Activated naive CD4-positive, alpha-beta T cell treated with anti-CD3 and anti-CD28 coated beads, Interleukin-2, amount 10 ng/mL, durations not matched to agents 7 days and 5 days (primary cell): ENCODE measurements at regions not wholly inside any gene's neighbourhood (a gene's known extent, or its start where the extent isn't known, plus 50 kb on each side); places are given as distances from the start of the nearest gene placed in this dataset.

Experiments
- CTCF ChIA-PET: fragments of 350-600 bp; sonication (Branson Sonifier 250); formaldehyde crosslinking; loops from one replicate; lab custom pipeline; 2021; ENCODE audit warnings: antibody characterized with exemption; lab: Charles Lee
- DNase-seq: peaks from one replicate; pipeline ENCODE4 v3.0.0-alpha.2; 2020
- H3K27ac Mint-ChIP-seq: one replicate; pipeline ENCODE4 v1.8.0; 2021; ENCODE audit warnings: mild to moderate bottlenecking, moderate library complexity, mixed read lengths
- H3K27me3 Mint-ChIP-seq: one replicate; pipeline ENCODE4 v1.8.0; 2021; ENCODE audit warnings: mild to moderate bottlenecking, mixed read lengths
- H3K36me3 Mint-ChIP-seq: one replicate; pipeline ENCODE4 v1.8.0; 2021; ENCODE audit warnings: mixed read lengths
- H3K4me1 Mint-ChIP-seq: one replicate; pipeline ENCODE4 v1.8.0; 2021; ENCODE audit warnings: mixed read lengths
- H3K4me3 Mint-ChIP-seq: one replicate; pipeline ENCODE4 v1.8.0; 2021; ENCODE audit warnings: mild to moderate bottlenecking, moderate library complexity, mixed read lengths
- H3K9me3 Mint-ChIP-seq: one replicate; pipeline ENCODE4 v1.8.0; 2021; ENCODE audit warnings: mixed read lengths

DNA sequence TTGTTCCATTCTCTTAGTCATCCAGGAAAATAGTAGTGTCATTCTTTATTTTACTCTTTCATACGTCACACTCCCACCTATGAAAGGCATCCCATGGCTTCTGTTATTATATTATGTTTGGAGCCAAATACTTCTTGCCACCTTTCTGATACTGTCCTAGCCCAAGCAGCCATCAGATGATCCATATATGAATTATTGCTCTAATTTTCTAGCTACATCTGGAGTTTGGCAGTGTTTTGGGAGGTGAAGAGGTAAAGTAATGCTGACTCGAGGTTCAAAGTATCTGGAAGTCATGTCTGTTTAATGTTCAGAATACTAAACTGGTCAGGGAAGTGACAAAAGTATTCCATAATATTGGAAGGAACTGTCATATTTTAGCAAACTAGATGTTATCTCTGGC lies 362.5 kb downstream of the GPR37 start:
- Mint-ChIP-seq H3K27ac (no peak overlapping the region), H3K36me3 (no peaks in the 10 kb centered on the region), H3K4me1 (no peaks in the 10 kb centered on the region), H3K27me3 (no peaks in the 10 kb centered on the region), H3K9me3 (no peaks in the 10 kb centered on the region), H3K4me3 (no peak overlapping the region)
- no peak for DNase-seq
- CTCF ChIA-PET, result no interaction called here

DNA sequence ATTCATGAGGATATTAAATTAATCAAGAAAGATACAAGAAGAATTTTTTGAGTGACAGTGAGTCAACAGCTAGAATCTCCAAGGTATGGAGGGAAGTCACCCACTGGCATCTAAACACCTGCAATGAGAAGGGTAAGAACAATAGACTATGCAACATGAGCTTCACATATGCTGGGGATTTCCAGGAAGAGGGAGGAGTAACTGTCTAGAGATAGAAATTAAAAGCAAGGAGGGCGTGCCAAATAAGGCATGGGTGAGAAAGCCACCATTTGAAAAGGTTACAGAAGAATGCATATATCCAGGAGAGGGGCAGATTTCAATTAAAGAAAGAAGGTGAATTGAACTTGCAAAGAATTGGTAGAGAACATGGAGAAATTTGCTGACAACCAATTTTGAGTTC lies 365.7 kb downstream of the GPR37 start:
- CTCF ChIA-PET, result no interaction called here
- H3K36me3 Mint-ChIP-seq, result no peaks in the 10 kb centered on the region

DNA sequence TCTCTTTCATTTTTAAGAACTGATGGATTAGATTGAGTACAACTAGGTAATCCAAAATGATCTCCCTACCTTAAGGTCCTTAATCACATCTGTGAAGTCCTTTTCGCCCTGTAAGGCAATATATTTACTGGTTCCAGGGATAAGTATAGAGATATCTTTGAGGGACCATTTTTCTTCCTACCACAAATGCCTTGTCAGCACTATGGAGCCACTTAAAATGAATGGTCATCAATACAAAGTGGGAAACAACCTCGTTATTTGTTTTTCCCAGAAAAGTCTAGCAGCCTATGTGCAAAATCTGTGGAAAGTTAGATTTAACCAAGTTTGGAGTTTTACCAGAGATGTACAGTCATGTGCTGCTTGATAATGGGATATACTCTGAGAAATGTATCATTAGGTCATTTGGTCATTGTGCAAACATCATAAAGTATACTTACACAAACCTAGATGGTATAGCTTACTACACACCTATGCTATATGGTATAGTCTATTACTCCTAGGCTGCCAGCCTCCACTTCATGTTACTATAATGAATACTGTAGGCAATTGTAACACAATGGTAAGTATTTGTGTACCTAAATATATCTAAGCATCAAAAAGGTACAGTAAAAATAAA lies 366.2 kb upstream of the TMEM229A start:
- CTCF ChIA-PET, result no interaction called here
- no peak overlapping the region for H3K4me3 Mint-ChIP-seq
- no peak for DNase-seq
- no peaks in the 10 kb centered on the region for H3K4me1 Mint-ChIP-seq
- no peaks in the 10 kb centered on the region for H3K27me3 Mint-ChIP-seq
- no peaks in the 10 kb centered on the region for H3K36me3 Mint-ChIP-seq
- peaks cover 5% of the 10 kb centered on the region for H3K9me3 Mint-ChIP-seq
- H3K27ac Mint-ChIP-seq, result no peak overlapping the region

More for the DNA sequence above, 365.7 kb downstream of the GPR37 start:
- H3K27me3 Mint-ChIP-seq, result no peaks in the 10 kb centered on the region
- no peak for DNase-seq
- no peaks in the 10 kb centered on the region for H3K4me1 Mint-ChIP-seq
- H3K27ac Mint-ChIP-seq, result no peak overlapping the region
- no peak overlapping the region for H3K4me3 Mint-ChIP-seq
- H3K9me3 Mint-ChIP-seq, result peaks cover 5% of the 10 kb centered on the region

DNA sequence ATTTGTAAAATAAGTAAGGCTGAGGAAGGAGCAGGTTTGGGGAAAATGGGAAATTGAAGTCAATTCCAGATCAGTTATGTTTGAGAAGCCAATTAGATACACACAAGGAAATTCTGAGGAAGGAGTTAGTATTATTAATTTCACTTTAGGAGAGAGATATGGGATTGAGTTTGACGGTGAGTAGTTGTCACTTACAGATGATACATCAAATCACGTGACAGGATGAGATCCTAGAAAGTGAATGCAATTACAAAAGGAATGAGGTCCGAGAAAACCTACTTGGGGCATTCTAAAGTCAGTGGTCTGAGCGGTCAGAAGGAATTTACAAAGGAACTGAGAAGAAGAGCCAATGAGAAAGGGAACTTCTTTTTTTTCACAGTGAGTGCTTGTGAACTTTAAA lies 364.3 kb upstream of the TMEM229A start:
- Mint-ChIP-seq H3K4me3 (no peak overlapping the region), H3K27ac (no peak overlapping the region), H3K9me3 (peaks cover 5% of the 10 kb centered on the region), H3K4me1 (no peaks in the 10 kb centered on the region), H3K27me3 (no peaks in the 10 kb centered on the region), H3K36me3 (no peaks in the 10 kb centered on the region)
- no peak for DNase-seq
- CTCF ChIA-PET, result no interaction called here

DNA sequence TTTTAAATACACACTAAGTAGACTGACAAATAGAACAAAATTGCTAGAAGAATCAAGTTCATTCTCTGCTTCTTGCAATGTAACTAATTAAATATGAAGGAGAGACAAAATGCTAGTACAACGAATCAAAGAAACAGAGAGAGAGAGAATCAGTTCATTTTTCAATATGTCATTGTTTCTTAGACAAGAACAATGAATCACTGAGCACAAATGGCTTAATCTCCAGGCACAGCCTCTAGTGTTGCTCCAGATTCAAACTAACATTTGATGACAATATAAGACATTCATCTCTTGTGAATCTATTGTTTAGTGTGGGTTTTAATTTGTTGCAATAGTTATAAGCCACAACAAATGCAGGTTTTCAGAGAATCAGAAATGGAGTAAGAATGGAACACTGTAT lies 357.4 kb upstream of the TMEM229A start:
- Mint-ChIP-seq H3K27me3 (no peaks in the 10 kb centered on the region), H3K27ac (no peak overlapping the region), H3K36me3 (no peaks in the 10 kb centered on the region), H3K4me3 (no peak overlapping the region), H3K9me3 (no peaks in the 10 kb centered on the region), H3K4me1 (no peaks in the 10 kb centered on the region)
- DNase-seq, result no peak
- CTCF ChIA-PET, result no interaction called here

DNA sequence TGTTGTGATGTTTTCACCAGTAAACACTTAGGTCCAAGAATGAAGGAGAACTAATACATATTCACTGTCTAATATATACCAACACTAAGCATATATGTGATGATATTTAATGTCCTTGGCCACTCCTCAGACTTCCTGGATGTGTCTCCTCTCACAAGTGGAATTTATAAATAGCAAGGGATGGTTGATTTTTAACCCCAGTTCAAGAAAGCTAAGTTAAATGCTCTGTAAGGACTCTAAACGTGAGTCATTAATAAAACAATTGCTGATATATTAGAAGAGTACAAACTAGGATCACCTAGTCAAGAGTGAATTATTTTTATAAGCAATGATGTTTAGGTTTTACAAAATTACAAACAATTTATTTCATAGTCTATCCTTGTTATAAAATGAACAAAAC lies 355.9 kb upstream of the TMEM229A start:
- no peaks in the 10 kb centered on the region for H3K36me3 Mint-ChIP-seq
- no peaks in the 10 kb centered on the region for H3K27me3 Mint-ChIP-seq
- H3K4me1 Mint-ChIP-seq, result no peaks in the 10 kb centered on the region
- no peaks in the 10 kb centered on the region for H3K9me3 Mint-ChIP-seq
- no peak overlapping the region for H3K27ac Mint-ChIP-seq
- CTCF ChIA-PET, result no interaction called here
- no peak overlapping the region for H3K4me3 Mint-ChIP-seq
- DNase-seq, result no peak

DNA sequence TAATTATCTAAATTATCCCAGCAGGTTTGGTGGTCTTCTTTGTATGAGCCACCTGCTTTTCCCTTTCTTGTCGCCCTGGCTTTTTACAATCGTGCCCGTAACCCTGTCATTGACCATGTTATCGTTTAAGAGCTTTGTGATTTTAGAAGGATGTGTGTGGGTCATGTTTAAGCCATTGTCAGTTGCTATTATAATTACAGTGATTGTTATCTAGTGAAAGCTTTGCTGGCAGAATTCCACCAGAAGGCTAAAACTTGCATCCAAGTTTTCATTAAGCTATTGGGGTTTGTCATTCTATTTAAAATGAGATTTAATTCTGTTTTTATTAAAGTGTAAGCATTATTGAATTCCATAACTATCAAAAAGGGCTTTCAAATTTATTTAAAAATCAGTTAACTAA lies 354.2 kb upstream of the TMEM229A start:
- Mint-ChIP-seq H3K27me3 (no peaks in the 10 kb centered on the region), H3K36me3 (no peaks in the 10 kb centered on the region), H3K4me3 (no peak overlapping the region), H3K9me3 (no peaks in the 10 kb centered on the region), H3K27ac (no peak overlapping the region), H3K4me1 (no peaks in the 10 kb centered on the region)
- CTCF ChIA-PET, result no interaction called here
- DNase-seq, result no peak

DNA sequence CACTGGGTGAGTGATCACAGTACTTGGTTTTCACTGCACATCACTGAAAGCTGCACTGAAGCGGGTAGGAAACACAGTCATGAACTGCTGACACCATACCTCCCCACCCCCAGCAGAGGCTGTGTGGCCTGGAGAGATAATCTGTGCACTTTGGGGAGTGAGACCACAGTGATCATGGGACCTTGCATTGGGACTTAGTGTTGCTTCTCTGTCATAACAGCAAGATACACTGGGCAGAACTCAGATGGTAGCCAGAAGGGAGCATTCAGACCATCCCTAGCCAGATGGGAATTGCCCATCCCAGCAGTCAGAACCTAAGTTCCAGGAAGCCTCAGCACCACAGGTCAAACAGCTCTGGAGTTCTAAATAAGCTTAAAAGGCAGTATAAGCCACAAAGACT lies 346.4 kb upstream of the TMEM229A start:
- H3K4me3 Mint-ChIP-seq, result no peak overlapping the region
- peaks cover 1% of the 10 kb centered on the region for H3K9me3 Mint-ChIP-seq
- H3K36me3 Mint-ChIP-seq, result no peaks in the 10 kb centered on the region
- DNase-seq, result no peak
- no peak overlapping the region for H3K27ac Mint-ChIP-seq
- CTCF ChIA-PET, result no interaction called here
- H3K4me1 Mint-ChIP-seq, result no peaks in the 10 kb centered on the region
- H3K27me3 Mint-ChIP-seq, result no peaks in the 10 kb centered on the region

DNA sequence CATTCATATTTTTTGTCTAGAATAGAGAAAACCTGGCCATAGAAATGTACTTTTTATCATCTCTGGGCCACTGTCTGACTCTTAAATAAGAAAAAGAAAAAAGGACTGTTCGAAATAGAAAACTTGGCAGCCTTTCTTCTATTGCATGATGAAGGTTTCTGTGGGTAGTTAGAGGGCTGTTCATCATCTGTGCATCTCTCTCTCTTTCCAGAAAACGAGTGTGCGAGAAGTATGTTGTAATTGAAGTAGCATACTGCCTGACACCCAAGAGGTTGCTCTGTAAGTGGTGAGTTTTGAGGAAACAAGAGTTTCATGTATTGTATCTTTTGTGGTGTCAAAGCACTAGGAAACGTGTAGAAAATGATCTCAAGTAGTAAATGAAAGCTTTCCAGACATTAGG lies 343.2 kb upstream of the TMEM229A start:
- Mint-ChIP-seq H3K27ac (no peak overlapping the region), H3K4me3 (no peak overlapping the region), H3K9me3 (peaks cover 1% of the 10 kb centered on the region), H3K36me3 (no peaks in the 10 kb centered on the region), H3K27me3 (no peaks in the 10 kb centered on the region), H3K4me1 (no peaks in the 10 kb centered on the region)
- DNase-seq, result no peak
- CTCF ChIA-PET, result no interaction called here

DNA sequence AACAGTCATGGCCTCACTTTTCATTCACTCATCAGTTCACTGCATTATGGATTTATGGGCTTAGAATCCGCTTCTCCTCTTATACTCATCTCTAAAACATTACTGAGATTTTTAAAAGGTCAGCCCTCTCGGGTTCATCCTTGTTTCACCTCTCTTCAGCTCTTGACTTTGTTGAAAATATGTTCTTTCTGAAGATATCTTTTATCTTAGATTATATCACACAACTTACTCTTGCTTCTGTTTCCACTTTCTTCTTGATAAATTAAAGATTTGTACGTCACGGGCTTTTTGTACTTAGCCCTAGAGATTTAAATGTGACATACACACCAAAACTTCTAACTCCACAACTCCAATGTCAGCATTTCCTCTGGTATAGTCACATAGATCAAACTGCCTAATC lies 342.5 kb upstream of the TMEM229A start:
- no peaks in the 10 kb centered on the region for H3K27me3 Mint-ChIP-seq
- no peak for DNase-seq
- H3K27ac Mint-ChIP-seq, result no peak overlapping the region
- no peak overlapping the region for H3K4me3 Mint-ChIP-seq
- H3K36me3 Mint-ChIP-seq, result no peaks in the 10 kb centered on the region
- peaks cover 1% of the 10 kb centered on the region for H3K9me3 Mint-ChIP-seq
- CTCF ChIA-PET, result no interaction called here
- no peaks in the 10 kb centered on the region for H3K4me1 Mint-ChIP-seq

DNA sequence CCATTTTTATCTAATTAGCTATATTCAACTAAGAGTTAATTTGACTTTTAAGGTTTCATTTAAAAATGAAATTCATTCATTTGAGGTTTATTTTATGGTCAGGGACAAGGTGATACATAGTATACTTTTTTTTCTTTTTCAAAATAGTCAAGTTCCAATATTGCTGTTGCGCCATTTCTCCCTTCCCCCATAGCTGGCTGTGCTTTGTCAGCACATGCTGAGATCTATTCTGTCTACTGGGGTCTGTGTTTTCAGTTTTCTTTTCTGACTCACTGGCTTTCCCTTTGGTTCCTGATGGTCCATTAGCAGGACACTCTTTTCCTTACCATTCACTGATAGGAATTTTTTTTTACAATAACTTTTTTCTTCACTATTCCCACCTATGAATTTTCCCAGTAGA lies 336.4 kb upstream of the TMEM229A start:
- H3K36me3 Mint-ChIP-seq, result no peaks in the 10 kb centered on the region
- no peaks in the 10 kb centered on the region for H3K27me3 Mint-ChIP-seq
- H3K27ac Mint-ChIP-seq, result no peak overlapping the region
- no peaks in the 10 kb centered on the region for H3K4me1 Mint-ChIP-seq
- no peak for DNase-seq
- H3K4me3 Mint-ChIP-seq, result no peak overlapping the region
- CTCF ChIA-PET, result no interaction called here
- peaks cover 4% of the 10 kb centered on the region for H3K9me3 Mint-ChIP-seq

DNA sequence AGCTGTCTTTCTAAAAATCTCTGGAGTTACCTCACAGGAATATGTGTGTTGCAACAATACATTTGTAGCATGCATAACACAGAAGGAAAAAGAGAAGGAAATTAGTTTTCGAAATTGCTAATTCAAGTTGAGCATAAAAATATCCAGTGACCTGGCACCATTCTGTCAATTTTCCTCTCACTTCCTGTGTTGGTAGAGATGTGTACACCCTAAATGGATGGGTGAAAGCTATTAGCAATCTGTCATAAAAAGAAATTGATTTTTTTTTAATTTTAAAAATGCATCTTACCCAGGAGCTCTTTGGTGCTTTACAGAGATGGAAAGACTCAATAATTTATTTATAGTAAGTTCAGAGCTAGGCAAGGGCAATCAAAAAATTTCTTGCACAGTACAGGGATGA lies 333.3 kb upstream of the TMEM229A start:
- no peak overlapping the region for H3K27ac Mint-ChIP-seq
- CTCF ChIA-PET, result no interaction called here
- H3K4me3 Mint-ChIP-seq, result no peak overlapping the region
- H3K9me3 Mint-ChIP-seq, result peaks cover 9% of the 10 kb centered on the region
- no peaks in the 10 kb centered on the region for H3K4me1 Mint-ChIP-seq
- no peak for DNase-seq
- H3K27me3 Mint-ChIP-seq, result no peaks in the 10 kb centered on the region
- H3K36me3 Mint-ChIP-seq, result no peaks in the 10 kb centered on the region

DNA sequence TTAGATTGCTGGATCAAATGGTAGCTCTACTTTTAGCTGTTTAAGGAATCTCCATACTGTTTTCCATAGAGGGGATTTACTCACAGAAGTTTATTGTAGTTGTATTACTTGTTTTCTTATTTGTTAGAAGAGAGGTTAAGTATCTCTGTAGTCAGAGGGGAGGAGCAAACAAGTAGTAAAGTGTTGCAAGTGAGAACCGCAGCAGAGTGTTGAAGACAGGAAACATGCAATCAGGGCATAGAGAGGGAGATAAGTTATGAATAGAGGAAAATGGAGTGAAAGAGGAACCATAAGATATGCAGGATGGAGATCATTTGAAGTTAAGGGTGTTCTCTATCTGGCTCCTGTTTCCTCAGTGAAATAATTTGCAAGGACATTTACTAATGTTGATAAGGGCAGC lies 331.4 kb upstream of the TMEM229A start:
- CTCF ChIA-PET, result no interaction called here
- Mint-ChIP-seq H3K4me3 (no peak overlapping the region), H3K27me3 (no peaks in the 10 kb centered on the region), H3K36me3 (no peaks in the 10 kb centered on the region), H3K9me3 (peaks cover 10% of the 10 kb centered on the region), H3K27ac (no peak overlapping the region), H3K4me1 (no peaks in the 10 kb centered on the region)
- no peak for DNase-seq

DNA sequence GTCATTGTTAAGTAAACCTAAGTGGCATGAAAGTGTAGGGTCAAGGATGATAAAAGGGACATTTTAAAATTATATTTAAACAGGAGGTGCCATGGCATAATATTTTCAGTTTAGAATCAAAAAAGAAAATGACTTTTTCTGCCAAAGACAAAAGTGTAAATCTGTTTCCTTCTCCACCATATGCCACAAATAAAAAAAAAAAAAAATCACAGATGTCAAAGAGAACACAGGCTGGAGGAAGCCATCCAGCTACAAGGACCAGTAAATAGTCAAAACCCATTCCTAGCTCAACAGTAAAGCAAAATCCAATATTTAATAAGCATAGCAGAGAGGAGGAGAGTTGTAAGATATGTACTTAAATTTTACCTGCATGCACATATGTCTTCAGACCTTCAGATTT lies 321.3 kb upstream of the TMEM229A start:
- H3K27ac Mint-ChIP-seq, result no peak overlapping the region
- no peaks in the 10 kb centered on the region for H3K27me3 Mint-ChIP-seq
- CTCF ChIA-PET, result no interaction called here
- no peaks in the 10 kb centered on the region for H3K4me1 Mint-ChIP-seq
- DNase-seq, result no peak
- H3K36me3 Mint-ChIP-seq, result no peaks in the 10 kb centered on the region
- H3K4me3 Mint-ChIP-seq, result no peak overlapping the region
- peaks cover 5% of the 10 kb centered on the region for H3K9me3 Mint-ChIP-seq

DNA sequence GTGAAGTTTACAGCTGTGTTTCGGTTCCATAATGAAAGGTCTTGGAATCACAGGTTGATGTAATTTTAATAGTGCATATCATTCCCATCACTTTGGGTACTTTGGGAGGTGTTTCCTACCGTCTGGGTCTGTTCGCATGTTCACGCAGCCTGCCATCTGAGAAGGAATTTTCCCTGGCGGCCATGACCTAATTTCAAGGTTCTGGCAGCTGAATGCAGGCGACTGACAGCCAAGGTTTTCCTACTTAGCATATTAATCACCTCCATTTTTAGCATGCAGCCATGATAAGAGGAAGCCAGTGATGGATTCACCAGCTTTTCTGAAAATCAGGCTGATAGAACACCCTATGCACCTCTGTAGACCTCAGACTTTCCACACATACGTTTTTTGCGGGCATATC lies 319.1 kb upstream of the TMEM229A start:
- no peaks in the 10 kb centered on the region for H3K27me3 Mint-ChIP-seq
- no peak overlapping the region for H3K4me3 Mint-ChIP-seq
- H3K27ac Mint-ChIP-seq, result no peak overlapping the region
- CTCF ChIA-PET, result no interaction called here
- H3K36me3 Mint-ChIP-seq, result no peaks in the 10 kb centered on the region
- no peaks in the 10 kb centered on the region for H3K4me1 Mint-ChIP-seq
- peaks cover 7% of the 10 kb centered on the region for H3K9me3 Mint-ChIP-seq
- DNase-seq, result no peak

DNA sequence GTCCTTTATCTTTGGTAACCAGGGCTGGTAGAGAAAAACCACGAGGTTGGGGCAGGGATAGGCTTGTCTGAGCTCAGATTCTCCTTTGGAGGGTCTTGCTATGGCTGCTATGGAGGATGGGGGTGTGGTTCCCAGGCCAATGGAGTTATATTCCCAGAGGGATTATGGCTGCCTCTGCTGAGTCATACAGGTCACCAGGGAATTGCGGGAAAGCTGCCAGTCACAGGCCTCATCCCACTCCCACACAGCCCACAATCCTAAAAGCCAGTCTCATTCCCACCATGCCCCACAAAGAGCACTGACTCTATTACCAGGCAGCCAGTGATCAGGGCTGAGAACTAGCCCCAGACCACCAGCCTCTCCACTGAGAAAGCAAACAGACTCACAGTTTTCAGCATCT lies 316.6 kb upstream of the TMEM229A start:
- no peak for DNase-seq
- no peaks in the 10 kb centered on the region for H3K27me3 Mint-ChIP-seq
- peaks cover 17% of the 10 kb centered on the region for H3K9me3 Mint-ChIP-seq
- H3K36me3 Mint-ChIP-seq, result no peaks in the 10 kb centered on the region
- H3K4me3 Mint-ChIP-seq, result no peak overlapping the region
- no peak overlapping the region for H3K27ac Mint-ChIP-seq
- no peaks in the 10 kb centered on the region for H3K4me1 Mint-ChIP-seq
- CTCF ChIA-PET, result no interaction called here
